Upper lobe of right lung (tissue), 1 donor: ENCODE measurements at regions not wholly inside any gene's neighbourhood (a gene's known extent, or its start where the extent isn't known, plus 50 kb on each side); places are given as distances from the start of the nearest gene placed in this dataset.

Experiments
- ATAC-seq: fragments of 200-7000 bp; cut with Tn5 transposase; one replicate; pipeline ENCODE4 v1.9.1; 2020; ENCODE audit warnings: mild to moderate bottlenecking, moderate library complexity
- DNase-seq: peaks from one replicate; pipeline ENCODE4 v3.0.0-alpha.2; 2020
- H3K27ac ChIP-seq: fragments of 200-600 bp; one replicate; pipeline ENCODE4 v1.8.0; 2022
- H3K27me3 ChIP-seq: fragments of 200-600 bp; one replicate; pipeline ENCODE4 v1.8.0; 2022; ENCODE audit warnings: mild to moderate bottlenecking
- H3K36me3 ChIP-seq: fragments of 200-600 bp; one replicate; pipeline ENCODE4 v1.8.0; 2022
- H3K4me1 ChIP-seq: fragments of 200-600 bp; one replicate; pipeline ENCODE4 v1.8.0; 2022
- H3K4me3 ChIP-seq: fragments of 200-600 bp; one replicate; pipeline ENCODE4 v1.8.0; 2022; ENCODE audit warnings: mild to moderate bottlenecking
- H3K9me3 ChIP-seq: fragments of 200-600 bp; one replicate; pipeline ENCODE4 v1.8.0; 2022
- CTCF ChIP-seq: fragments of 200-600 bp; IDR thresholded peaks from one replicate; pipeline ENCODE4 v1.8.0; 2022; ENCODE audit warnings: antibody characterized with exemption
- intact Hi-C: fragments of 100-400 bp; cut with DNase I; formaldehyde crosslinking; loops from one replicate; pipeline ENCODE4 v1.11.0; 2022
- donor health status: DM: no; HTN: yes; CAD: no; lungs with severe emphysema.

- Histone ChIP-seq H3K27ac (no peak overlapping the region), H3K36me3 (no peaks in the 10 kb centered on the region), H3K9me3 (peaks cover 4% of the 10 kb centered on the region), H3K4me3 (no peak overlapping the region), H3K4me1 (no peaks in the 10 kb centered on the region), H3K27me3 (no peaks in the 10 kb centered on the region)
- TF ChIP-seq CTCF = no peak
- intact Hi-C loops = no loop called here
- peak; percentile 49 for ATAC-seq
- DNase-seq = no peak
Observed at GRCh38 chr15:54884312-54884711, 312.4 kb downstream of the RSL24D1 start.

- no peaks in the 10 kb centered on the region for H3K4me1 ChIP-seq
- H3K27ac ChIP-seq = no peak overlapping the region
- no peaks in the 10 kb centered on the region for H3K36me3 ChIP-seq
- DNase-seq = no peak
- no peak overlapping the region for H3K4me3 ChIP-seq
- TF ChIP-seq CTCF = no peak
- H3K27me3 ChIP-seq = no peaks in the 10 kb centered on the region
- peaks cover 3% of the 10 kb centered on the region for H3K9me3 ChIP-seq
- intact Hi-C loops = no loop called here
- no peak for ATAC-seq
Observed at GRCh38 chr15:54859982-54860381, 336.8 kb downstream of the RSL24D1 start.

GRCh38 chr15:54854667-54855066 lies 342.1 kb downstream of the RSL24D1 start:
- no peak overlapping the region for H3K4me3 ChIP-seq
- DNase-seq (no peak), ATAC-seq (no peak)
- H3K27me3 ChIP-seq = no peaks in the 10 kb centered on the region
- H3K9me3 ChIP-seq = peaks cover 3% of the 10 kb centered on the region
- no peaks in the 10 kb centered on the region for H3K4me1 ChIP-seq
- no peak for TF ChIP-seq CTCF
- intact Hi-C loops = no loop called here
- no peak overlapping the region for H3K27ac ChIP-seq
- no peaks in the 10 kb centered on the region for H3K36me3 ChIP-seq

- Histone ChIP-seq H3K9me3 (no peaks in the 10 kb centered on the region), H3K27ac (no peak overlapping the region), H3K4me1 (no peaks in the 10 kb centered on the region), H3K4me3 (no peak overlapping the region), H3K36me3 (no peaks in the 10 kb centered on the region), H3K27me3 (no peaks in the 10 kb centered on the region)
- ATAC-seq (no peak), DNase-seq (no peak)
- intact Hi-C loops = no loop called here
- no peak for TF ChIP-seq CTCF
Observed at GRCh38 chr15:54850101-54850500, 346.6 kb downstream of the RSL24D1 start.

GRCh38 chr15:54843006-54843405 lies 353.7 kb downstream of the RSL24D1 start:
- Histone ChIP-seq H3K27ac (no peak overlapping the region), H3K9me3 (no peaks in the 10 kb centered on the region), H3K4me1 (no peaks in the 10 kb centered on the region), H3K27me3 (no peaks in the 10 kb centered on the region), H3K4me3 (no peak overlapping the region), H3K36me3 (no peaks in the 10 kb centered on the region)
- intact Hi-C loops = no loop called here
- DNase-seq = no peak
- no peak for ATAC-seq
- no peak for TF ChIP-seq CTCF

- no peak for ATAC-seq
Observed at GRCh38 chr15:54841701-54842305, 354.9 kb downstream of the RSL24D1 start.

More at GRCh38 chr15:54841701-54842305, 354.9 kb downstream of the RSL24D1 start:
- intact Hi-C loops = no loop called here
- Histone ChIP-seq H3K36me3 (no peaks in the 10 kb centered on the region), H3K4me1 (no peaks in the 10 kb centered on the region), H3K27me3 (no peaks in the 10 kb centered on the region), H3K4me3 (no peak overlapping the region), H3K27ac (no peak overlapping the region), H3K9me3 (no peaks in the 10 kb centered on the region)
- no peak for DNase-seq
- no peak for TF ChIP-seq CTCF
